Glomerular endothelial cell (primary cell): ENCODE measurements at regions not wholly inside any gene's neighbourhood (a gene's known extent, or its start where the extent isn't known, plus 50 kb on each side); places are given as distances from the start of the nearest gene placed in this dataset.
"Not testable (repeated sequence)": the region's sequence is repeated elsewhere in the genome, so short reads cannot be mapped to it uniquely, and the experiment has no call there.

ENCODE experiments used
- DNase-seq: peaks from one replicate; pipeline ENCODE4 v3.0.0-alpha.2; 2011; ENCODE audit warnings: low read depth, low spot score; ENCODE audit errors: extremely low read depth

DNA sequence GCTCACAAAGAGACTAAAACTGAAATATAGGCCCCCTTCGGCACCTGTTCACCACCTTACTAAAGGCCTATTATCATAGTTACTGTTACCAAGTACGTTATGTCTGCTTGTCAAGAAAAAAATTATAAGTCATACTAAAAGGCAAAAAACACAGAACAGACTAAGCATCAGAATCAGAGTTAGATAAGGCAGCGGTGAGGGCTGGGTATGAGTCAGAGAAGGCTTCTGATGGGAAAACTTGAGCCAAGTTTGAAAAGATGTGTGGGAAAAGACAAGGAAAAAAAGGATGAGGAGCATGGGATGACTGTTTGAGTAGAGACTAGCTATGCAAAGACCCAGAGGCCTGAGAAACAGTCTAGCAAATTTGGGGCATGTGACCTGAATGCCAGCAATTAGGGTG lies 387.2 kb upstream of the SGO1 start:
- DNase-seq, result no peak

DNA sequence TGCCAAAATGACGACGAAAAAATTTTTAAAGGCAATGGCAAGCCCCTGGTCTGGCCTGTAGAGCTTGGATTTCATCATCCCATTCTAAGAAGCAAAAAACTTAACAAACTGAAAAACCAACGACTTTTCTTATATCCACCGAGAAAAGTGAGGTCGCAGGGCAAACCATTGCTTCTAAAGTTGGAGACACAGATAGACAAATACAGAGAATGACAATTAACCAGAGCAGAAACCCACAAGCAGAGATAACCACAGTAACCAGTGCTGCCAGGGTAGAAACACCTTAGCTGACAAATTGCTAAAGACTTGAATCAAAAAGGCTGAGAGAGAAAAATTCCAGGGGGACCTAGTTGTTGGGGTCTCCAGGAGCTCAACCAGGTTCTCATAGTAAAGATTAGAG lies 386.5 kb upstream of the SGO1 start:
- no peak for DNase-seq

DNA sequence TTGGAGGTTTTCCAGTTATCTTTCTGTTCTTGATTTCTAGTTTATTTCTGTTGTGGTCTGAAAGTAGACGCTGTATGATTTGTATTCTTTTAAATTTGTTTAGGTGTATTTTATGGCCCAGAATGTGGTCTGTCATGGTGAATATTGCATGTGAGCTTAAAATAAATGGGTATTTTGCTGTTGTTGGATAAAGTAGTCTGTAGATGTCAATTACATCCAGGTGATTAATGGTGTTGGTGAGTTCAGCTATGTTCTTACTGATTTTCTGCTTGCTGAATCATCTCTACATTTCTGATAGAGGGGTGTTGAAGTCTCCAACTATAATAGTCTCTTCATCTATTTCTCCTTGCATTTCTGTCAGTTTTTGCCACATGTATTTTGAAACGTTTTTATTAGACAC lies 383.3 kb upstream of the SGO1 start:
- DNase-seq, result no peak

DNA sequence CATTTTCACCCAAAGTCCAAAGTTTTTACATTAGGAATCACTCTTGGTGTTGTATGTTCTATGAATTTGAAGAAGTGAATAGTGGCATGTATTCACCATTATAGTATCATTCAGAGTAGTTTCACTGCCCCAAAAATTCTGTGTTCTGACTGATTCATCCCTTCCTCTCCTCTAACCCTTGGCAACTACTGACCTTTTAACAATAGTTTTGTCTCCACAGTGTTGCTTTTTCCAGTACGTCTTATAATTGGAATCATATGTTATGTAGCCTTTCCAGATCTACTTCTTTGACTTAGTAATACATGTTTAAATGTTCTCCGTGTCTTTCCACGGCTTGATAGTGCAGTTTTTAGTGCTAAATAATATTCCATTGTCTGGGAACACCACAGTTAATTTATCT lies 379.0 kb upstream of the SGO1 start:
- DNase-seq, result no peak

DNA sequence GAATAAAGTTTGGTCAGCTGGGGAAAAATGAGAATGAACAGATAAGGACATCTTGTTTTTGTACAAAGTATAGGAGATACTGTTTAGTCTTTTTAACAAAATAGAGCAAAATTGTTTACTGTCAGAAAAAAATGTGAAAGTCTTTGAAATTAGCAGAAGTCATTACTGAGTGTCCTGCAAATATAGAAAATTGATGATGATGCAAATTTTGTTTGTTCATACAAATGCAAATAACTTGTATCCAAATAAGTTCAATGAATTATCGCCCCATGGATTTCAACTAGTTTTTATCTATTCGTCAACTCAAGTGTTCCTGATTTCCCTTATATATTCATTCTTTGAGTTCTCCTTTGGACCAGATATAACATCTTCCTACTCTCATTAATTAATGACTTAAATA lies 378.0 kb upstream of the SGO1 start:
- no peak for DNase-seq

DNA sequence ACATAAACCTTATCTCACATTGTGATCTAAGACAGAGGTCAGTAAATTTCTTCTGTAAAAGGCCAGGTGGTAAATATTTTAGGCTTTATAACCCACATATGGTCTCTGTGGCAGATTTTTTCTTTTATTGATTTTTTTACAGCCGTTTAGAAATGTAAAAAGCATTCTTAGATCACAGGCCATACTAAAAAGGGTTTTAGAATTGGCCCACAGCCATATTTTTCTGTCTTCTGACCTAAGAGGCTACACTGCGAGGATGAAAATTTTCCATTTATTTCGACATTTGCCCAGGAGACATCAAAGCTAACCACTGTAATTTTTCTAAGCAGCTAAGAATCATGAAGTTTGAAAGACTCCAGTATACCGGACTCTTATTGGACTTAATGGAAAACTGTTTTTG lies 377.2 kb upstream of the SGO1 start:
- DNase-seq, result no peak

DNA sequence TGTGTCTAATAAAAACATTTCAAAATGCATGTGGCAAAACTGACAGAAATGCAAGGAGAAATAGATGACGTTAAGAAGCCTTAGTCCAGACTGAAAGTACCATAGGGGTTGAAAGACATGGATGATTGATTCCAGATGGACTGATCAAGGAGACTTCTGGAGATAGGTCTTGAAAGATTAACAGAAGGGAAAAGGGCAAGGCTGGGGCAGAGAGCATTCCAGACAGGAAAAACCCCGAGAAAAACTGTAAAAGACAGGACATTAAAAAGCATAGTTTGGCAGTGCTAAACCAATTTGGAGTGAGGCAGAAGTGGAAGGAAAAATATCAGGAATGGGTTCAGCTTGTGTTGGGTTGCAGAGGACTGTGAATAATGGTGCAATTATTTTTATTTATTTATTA lies 375.2 kb upstream of the SGO1 start:
- DNase-seq, result no peak

DNA sequence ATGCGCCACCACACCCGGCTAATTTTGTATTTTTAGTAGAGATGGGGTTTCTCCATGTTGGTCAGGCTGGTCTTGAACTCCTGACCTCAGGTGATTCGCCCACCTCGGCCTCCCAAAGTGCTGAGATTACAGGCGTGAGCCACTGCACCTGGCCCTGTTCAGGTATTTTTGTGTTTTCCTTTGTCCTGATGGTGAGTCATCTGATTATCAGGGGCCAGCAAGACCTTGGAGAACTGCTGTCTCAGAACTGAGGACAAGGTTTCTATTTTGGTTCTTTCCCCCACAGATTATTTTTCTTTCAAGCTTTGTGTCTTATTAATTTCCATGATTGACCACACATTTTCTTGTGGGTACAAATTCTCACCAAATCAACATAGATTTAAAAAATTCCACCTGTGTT lies 374.4 kb upstream of the SGO1 start:
- DNase-seq, result not testable (repeated sequence)

DNA sequence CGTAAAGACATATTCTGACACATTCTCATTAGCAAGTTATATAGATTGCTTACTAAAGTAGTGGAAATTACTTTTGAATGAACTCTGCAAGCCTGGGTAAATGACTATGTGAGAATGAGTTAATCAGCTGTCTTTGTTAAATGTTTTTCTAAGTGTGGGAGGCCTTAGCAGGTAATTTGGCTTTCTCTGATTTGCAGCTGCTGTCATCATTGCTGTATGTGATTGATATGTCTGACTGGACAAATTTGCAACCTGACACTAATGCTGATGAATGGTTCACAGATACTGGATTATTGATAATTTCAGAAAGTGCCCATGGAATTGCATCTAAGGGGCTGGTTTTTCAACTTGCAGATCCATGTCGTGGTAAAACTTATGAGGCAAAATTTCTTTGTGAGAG lies 372.2 kb upstream of the SGO1 start:
- DNase-seq, result no peak

DNA sequence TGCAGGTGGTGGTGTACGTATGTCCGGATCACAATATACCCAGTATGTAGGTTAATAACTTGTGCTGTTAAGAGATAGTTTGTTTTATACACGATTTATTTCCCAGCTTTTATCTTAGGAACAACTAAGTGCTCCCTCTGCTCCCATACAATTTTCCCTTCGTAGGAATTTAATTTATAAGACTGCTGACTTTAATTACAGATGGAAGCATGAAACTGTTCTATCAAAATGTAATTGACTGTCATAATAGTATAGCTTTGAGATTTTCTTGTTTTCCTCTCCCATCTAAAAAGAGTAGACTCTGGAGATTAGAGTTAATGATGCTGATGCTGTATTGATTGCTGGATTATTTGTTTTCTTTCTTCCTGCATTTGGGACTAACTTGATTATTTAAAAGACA lies 370.7 kb upstream of the SGO1 start:
- DNase-seq, result no peak

DNA sequence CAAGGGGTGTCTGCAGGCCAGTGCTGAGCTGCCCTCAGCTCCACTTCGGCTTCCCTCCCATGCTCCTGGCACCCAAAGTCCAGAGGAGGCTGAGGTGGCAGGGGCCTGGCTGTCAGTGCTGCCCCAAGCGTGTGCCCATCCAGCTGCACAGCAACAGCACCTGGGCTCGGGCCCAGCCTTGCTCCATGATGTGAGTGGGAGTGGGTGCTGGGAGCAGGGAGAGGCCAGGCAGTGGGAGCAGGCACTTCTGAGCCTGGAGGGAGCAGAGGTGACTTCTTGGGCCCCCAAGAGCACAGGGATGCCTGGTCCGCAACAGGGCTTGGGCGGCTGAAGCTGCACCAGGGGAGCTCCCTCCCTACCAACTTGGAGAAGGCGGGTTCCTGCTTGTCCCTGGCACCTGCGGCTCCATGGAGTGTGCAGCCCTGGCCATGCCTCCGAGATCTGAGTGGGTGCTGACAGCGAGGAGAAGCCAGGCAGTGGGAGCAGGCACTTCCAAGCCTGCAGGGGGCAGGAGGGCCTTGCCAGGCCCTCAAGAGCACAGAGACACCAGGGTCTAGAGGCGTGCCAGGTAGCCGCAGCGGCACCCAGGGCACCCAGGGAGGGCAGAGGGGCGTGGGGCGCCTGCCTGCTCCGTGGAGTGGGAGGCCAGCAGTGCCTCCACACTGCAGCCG lies 366.7 kb upstream of the SGO1 start:
- no peak for DNase-seq

DNA sequence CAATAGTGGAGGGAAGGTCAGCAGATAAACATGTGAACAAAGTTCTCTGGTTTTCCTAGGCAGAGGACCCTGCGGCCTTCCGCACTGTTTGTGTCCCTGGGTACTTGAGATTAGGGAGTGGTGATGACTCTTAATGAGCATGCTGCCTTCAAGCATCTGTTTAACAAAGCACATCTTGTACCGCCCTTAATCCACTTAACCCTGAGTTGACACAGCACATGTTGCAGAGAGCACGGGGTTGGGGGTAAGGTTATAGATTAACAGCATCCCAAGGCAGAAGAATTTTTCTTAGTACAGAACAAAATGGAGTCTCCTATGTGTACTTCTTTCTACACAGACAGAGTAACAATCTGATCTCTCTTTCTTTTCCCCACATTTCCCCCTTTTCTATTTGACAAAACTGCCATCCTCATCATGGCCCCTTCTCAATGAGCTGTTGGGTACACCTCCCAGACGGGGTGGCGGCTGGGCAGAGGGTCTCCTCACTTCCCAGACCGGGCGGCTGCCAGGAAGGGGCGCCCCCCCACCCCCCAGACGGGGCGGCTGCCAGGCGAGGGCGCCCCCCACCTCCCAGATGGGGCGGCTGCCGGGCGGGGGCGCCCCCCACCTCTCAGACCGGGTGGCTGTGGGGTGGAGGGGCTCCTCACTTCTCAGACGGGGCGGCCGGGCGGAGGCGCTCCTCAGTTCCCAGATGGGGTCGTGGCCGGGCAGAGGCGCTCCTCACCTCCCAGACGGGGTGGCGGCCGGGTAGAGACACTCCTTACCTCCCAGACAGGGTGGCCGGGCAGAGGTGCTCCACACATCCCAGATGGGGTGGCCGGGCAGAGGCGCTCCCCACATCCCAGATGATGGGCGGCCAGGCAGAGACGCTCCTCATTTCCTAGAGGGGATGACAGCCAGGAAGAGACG lies 361.6 kb upstream of the SGO1 start:
- not testable (repeated sequence) for DNase-seq

DNA sequence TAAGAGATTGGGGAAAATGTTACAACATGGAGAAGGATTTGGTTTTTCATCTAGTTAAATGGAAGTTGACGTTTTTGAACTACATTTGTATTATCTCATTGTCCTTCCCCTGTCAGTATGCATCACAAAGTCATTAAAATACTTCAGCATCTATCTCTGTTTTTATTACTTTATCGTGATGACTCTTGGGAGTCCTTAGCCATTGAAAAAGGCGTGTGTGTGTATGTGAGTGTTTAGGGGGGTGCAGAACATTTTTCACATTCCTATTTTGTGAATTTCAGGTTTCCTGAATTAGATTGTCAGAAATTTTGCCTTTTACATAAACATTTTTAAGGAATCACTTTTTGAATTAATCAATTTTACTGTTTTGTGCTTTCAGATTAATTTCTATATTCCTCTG lies 360.6 kb upstream of the SGO1 start:
- DNase-seq, result no peak

DNA sequence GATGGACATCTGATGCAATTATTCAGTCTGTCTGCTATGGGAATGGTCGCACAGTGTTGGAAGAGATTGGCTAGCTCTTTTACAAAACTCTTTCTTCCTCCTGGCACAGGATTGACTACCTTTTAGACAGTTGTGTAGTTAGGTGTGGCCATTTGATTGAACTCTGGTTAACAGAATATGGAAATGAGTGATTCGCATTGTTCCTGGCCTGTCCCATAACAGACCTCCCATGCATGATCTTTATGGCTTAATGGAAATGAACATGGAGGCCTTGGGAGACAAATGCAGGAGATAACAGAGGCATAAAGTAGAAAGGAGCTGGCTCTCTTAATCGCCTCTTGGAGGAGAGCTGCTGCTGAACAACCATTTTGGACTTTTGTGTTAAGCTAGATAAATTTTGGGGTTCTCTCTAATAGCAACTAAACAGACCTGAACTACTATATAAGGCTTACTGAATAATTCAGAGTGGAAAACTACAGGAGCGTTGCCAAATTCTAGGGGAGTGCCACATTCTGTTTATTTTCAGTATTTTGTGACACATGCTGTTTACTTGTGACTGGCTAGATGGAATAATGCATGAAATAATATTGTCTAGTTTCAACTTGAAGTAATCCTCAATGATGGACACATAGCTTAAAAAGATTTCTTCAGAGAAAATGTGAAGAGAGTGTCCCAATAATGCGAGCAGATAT lies 357.7 kb upstream of the SGO1 start:
- no peak for DNase-seq

DNA sequence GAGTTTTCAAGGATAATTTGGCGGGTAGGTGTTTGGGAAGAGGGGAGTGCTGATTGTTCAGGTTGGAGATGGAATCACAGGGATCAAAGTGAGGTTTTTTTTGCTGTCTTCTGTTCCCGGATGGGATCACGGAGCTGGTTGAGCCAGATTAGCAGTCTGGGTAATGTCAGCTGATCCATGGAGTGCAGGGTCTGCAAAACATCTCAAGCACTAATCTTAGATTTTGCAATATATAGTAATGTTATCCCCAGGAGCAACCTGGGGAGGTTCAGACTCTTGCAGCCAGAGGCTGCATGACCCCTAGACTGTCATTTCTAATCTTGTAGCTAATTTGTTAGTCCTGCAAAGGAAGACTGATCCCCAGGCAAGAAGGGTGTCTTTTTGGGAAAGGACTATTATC lies 354.1 kb upstream of the SGO1 start:
- DNase-seq, result no peak

DNA sequence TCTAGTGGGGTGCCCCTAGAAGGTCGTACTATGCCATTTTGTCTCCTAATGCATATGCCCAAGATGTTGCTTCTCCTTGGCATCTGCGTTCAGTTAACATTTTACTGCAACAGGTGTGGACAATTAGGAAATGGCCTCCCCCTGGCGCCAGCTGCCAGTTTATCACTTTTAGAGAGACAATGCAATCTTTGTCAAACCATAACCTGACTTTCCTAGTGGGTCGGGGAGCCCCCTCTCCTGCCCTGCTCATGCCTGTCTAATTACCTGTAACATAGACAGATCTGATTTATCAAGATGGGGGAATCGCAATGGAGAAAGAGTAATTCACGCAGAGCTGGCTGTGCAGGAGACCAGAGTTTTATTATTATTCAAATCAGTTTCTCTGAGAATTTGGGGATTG lies 353.7 kb upstream of the SGO1 start:
- DNase-seq, result no peak

DNA sequence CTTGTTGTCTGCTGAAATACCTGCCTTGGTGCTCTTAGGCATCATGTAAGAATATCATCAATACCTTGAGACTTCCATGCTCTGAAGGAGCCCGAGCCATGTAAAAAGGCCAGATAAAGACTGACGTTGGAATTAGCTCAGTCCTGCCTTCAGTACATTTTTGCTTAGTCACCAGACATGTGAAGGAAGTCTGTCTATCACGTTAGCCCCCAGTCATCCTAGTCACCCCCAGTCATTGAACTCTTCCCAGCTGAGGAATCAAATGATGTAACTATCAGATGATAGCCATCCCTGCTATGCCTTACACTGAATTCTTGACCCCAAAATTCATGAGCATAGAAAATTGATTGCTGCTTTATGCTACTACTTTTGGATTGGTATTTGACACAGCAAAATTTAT lies 351.2 kb upstream of the SGO1 start:
- no peak for DNase-seq

DNA sequence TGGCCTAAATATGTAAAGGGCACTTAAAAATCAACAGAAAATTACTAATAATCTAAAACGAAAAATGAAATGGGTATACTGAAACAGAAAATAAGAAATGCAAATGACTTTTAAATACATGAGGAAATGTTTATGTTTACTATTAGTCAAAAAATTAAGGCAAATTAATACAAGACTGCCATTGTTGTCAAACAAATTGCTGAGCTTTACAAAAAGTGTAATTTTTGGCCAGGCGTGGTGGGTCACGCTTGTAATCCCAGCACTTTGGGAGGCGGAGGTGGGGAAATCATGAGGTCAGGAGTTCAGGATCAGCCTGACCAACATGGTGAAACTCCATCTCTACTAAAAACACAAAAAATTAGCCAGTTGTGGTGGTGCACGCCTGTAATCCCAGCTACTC lies 343.9 kb upstream of the SGO1 start:
- DNase-seq, result no peak

DNA sequence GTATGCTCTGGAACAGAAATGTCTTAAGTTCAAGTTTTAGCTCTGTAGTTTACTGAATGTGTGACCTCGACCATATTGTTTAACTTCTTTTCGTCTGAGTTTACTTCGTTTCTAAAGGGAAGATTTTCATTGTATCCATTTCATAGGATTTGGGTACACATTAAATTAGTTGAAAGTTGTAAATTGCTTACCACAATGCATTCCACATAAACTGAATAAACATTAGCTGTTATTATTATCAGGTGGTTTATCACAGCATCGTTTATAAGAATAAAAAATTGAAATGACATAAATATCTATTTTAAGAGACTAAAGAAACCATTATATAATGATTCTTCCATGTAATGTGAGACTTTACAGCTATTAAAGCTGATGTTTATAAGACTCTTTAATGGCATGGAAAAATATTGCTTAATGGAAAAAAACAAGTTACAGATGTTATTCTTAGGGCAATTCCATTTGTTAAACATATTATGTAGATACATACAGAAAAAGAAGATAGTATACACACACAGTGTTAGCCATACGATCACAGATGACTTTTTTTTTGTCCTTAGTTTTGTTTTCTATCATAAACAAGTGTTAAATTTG lies 342.3 kb upstream of the SGO1 start:
- DNase-seq, result no peak

DNA sequence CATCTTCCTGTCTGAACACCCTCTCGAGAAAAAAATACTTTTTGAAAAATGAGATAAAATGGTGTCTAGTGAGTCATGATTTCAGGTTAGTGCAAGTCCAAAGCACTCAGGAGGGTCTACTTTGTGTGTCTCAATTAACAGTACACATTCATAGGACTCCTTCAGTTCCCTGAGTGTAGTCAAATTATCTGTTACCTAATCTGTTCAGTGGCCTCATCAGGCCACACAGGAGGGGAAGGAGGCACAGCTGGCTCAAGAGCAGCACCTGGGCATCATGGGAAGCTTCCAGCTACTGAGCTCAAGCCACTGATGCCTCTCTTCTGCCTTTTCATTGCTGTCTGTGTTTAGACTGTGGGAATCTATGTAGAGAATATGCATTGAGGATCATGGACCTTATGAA lies 341.4 kb upstream of the SGO1 start:
- DNase-seq, result no peak

DNA sequence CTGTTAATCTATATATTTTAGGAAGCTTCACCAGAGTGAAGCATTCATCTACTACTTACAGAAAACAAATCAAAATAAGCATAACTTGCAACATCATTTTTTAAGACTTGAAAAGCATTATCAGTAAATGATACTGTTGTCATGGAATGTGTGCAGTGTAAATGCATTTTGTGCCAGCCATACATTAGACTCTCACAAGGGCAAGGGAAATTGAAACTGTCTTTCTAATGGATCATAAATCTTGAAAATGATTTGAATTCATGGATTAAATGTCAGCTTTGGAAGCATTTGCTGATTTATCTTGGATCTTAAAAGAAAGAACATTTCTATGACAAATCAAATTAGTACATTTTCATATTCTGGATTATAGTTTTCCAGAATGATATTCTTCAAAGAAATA lies 338.3 kb upstream of the SGO1 start:
- DNase-seq, result no peak

DNA sequence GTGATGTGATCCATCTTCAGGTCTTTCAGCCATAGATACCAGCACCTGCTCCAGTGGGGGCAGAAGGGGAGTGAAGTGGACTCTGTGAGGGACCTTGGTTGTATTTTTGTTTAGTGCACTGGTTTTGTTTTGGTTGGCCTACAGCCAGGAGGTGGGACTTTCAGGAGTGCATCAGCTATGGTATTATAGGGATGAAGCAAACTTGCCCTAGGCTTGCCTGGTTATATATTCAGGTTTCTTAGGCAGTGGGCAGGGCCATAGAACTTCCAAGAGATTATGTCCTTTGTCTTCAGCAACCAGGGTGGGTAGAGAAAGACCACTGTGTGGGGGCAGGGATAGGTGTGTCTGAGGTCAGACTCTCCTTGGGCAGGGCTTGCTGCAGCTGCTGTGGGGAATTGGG lies 337.3 kb upstream of the SGO1 start:
- no peak for DNase-seq
